HL-60 (cell line): ENCODE measurements at regions not wholly inside any gene's neighbourhood (a gene's known extent, or its start where the extent isn't known, plus 50 kb on each side); places are given as distances from the start of the nearest gene placed in this dataset.

Experiments
- CTCF ChIP-seq: IDR thresholded peaks from one replicate; pipeline ENCODE4 v1.5.1; 2011; ENCODE audit warnings: low read length, control low read depth, inconsistent platforms; ENCODE audit not compliant: insufficient read depth
- POLR2AphosphoS5 ChIP-seq: IDR thresholded peaks from 2 replicates; pipeline ENCODE4 v1.6.1; 2012; ENCODE audit warnings: low read depth
- REST ChIP-seq: IDR thresholded peaks from 2 replicates; pipeline ENCODE4 v1.6.1; 2012; ENCODE audit warnings: low read depth; ENCODE audit not compliant: insufficient replicate concordance
- SPI1 ChIP-seq: IDR thresholded peaks from 2 replicates; pipeline ENCODE4 v1.6.1; 2012; ENCODE audit warnings: low read depth, mild to moderate bottlenecking, borderline replicate concordance

- TF ChIP-seq CTCF (no peak), SPI1 (no peak), REST (no peak), POLR2AphosphoS5 (no peak)
Observed at GRCh38 chr10:105952153-105952552, 1212.4 kb downstream of the SORCS1 start.
